ENCODE measurements at regions not wholly inside any gene's neighbourhood (a gene's known extent, or its start where the extent isn't known, plus 50 kb on each side); places are given as distances from the start of the nearest gene placed in this dataset.

- 2 to 18% methylated on average over 1 of the region's 1 CpG for WGBS, 2 donors
- no peaks in the 10 kb centered on the region for H3K27me3 ChIP-seq (ENCODE audit: control insufficient read depth in 3 of 3, insufficient read depth in 3 of 3, low read length in 2 of 3)
- H3K27ac ChIP-seq (ENCODE audit: low read depth in 1 of 2, low read length in 1 of 2), result no peak overlapping the region
- no peaks in the 10 kb centered on the region for H3K4me1 ChIP-seq (ENCODE audit: control insufficient read depth in 5 of 5, insufficient read depth in 5 of 5, low read length in 5 of 5)
- ATAC-seq (ENCODE audit: insufficient read depth, low FRiP score) (no peak), DNase-seq (no peak)
- no peak overlapping the region for H3K9ac ChIP-seq (ENCODE audit: insufficient read depth in 1 of 2, low read length in 2 of 2)
- no peak for TF ChIP-seq CTCF (IDR thresholded peaks at IDR 0.05; ENCODE audit: control extremely low read depth, extremely low read depth)
- H3K9me3 ChIP-seq (ENCODE audit: control insufficient read depth in 4 of 4, insufficient read depth in 3 of 4, low read length in 3 of 4), result no peaks in the 10 kb centered on the region
- H3K4me3 ChIP-seq, result no peak overlapping the region
- H3K36me3 ChIP-seq (ENCODE audit: control insufficient read depth in 4 of 4, insufficient read depth in 4 of 4, low read length in 4 of 4), result no peaks in the 10 kb centered on the region
These were observed 210.9 kb downstream of the TFAP2B start for GRCh38 chr6:51029561-51029960.

- no peak overlapping the region for H3K9ac ChIP-seq (ENCODE audit: insufficient read depth in 1 of 2, low read length in 2 of 2)
- WGBS, 2 donors, result 91 to 92% methylated on average over 2 of the region's 2 CpGs
- no peak overlapping the region for H3K4me3 ChIP-seq
- H3K36me3 ChIP-seq (ENCODE audit: control insufficient read depth in 4 of 4, insufficient read depth in 4 of 4, low read length in 4 of 4), result no peaks in the 10 kb centered on the region
- DNase-seq (no peak), ATAC-seq (ENCODE audit: insufficient read depth, low FRiP score) (no peak)
- H3K4me1 ChIP-seq (ENCODE audit: control insufficient read depth in 5 of 5, insufficient read depth in 5 of 5, low read length in 5 of 5), result no peaks in the 10 kb centered on the region
- no peaks in the 10 kb centered on the region for H3K9me3 ChIP-seq (ENCODE audit: control insufficient read depth in 4 of 4, insufficient read depth in 3 of 4, low read length in 3 of 4)
- H3K27ac ChIP-seq (ENCODE audit: low read depth in 1 of 2, low read length in 1 of 2), result no peak overlapping the region
- no peaks in the 10 kb centered on the region for H3K27me3 ChIP-seq (ENCODE audit: control insufficient read depth in 3 of 3, insufficient read depth in 3 of 3, low read length in 2 of 3)
- TF ChIP-seq CTCF (IDR thresholded peaks at IDR 0.05; ENCODE audit: control extremely low read depth, extremely low read depth), result no peak
These were observed 226.9 kb downstream of the TFAP2B start for GRCh38 chr6:51045548-51045947.

- DNase-seq (no peak), ATAC-seq (ENCODE audit: insufficient read depth, low FRiP score) (no peak)
- Histone ChIP-seq H3K27me3 (ENCODE audit: control insufficient read depth in 3 of 3, insufficient read depth in 3 of 3, low read length in 2 of 3) (no peaks in the 10 kb centered on the region), H3K27ac (ENCODE audit: low read depth in 1 of 2, low read length in 1 of 2) (no peak overlapping the region), H3K4me3 (no peak overlapping the region), H3K4me1 (ENCODE audit: control insufficient read depth in 5 of 5, insufficient read depth in 5 of 5, low read length in 5 of 5) (no peaks in the 10 kb centered on the region), H3K9ac (ENCODE audit: insufficient read depth in 1 of 2, low read length in 2 of 2) (no peak overlapping the region), H3K36me3 (ENCODE audit: control insufficient read depth in 4 of 4, insufficient read depth in 4 of 4, low read length in 4 of 4) (no peaks in the 10 kb centered on the region), H3K9me3 (ENCODE audit: control insufficient read depth in 4 of 4, insufficient read depth in 3 of 4, low read length in 3 of 4) (no peaks in the 10 kb centered on the region)
- WGBS, 2 donors, result 88 to 89% methylated on average over 3 of the region's 3 CpGs
- TF ChIP-seq CTCF (IDR thresholded peaks at IDR 0.05; ENCODE audit: control extremely low read depth, extremely low read depth), result no peak
These were observed 230.8 kb downstream of the TFAP2B start for GRCh38 chr6:51049288-51049982.
